Endothelial cell of umbilical vein (primary cell): ENCODE measurements at regions not wholly inside any gene's neighbourhood (a gene's known extent, or its start where the extent isn't known, plus 50 kb on each side); places are given as distances from the start of the nearest gene placed in this dataset.

Source experiments
- BruUV-seq: library from RNA; stranded (reverse); fragments of 400-500 nt; replicated peaks from 2 replicates; lab custom pipeline; 2021; lab: Mats Ljungman, UMichigan
- CTCF ChIA-PET: fragments of 300-600, 350-600 bp; sonication (Branson Sonifier 250); formaldehyde crosslinking; loops from one replicate; lab custom pipeline; 2021; ENCODE audit warnings: antibody characterized with exemption, inconsistent platforms; lab: Charles Lee
- POLR2A ChIA-PET: fragments of 300-600, 350-600 bp; sonication (Branson Sonifier 250); formaldehyde crosslinking; loops from one replicate; lab custom pipeline; 2021; ENCODE audit warnings: antibody characterized with exemption, inconsistent platforms; lab: Charles Lee
- DNase-seq: peaks from one replicate; pipeline ENCODE4 v3.0.0-alpha.2; 2011; ENCODE audit warnings: low read depth, low spot score
- FAIRE-seq: peaks from 2 replicates; lab custom pipeline; 2011; peaks lifted over from hg19 to GRCh38; lab: Jason Lieb, UNC
- H2AFZ ChIP-seq: 2 replicates; pipeline ENCODE4 v1.6.0; 2012; ENCODE audit warnings: low read depth, low read length, control low read depth, inconsistent platforms
- H3K27ac ChIP-seq: 2 replicates; pipeline ENCODE4 v1.5.1; 2011; ENCODE audit warnings: low read depth, mild to moderate bottlenecking, control low read depth, low read length, moderate library complexity; ENCODE audit not compliant: insufficient read depth
- H3K27me3 ChIP-seq, 2 experiments: 2 replicates each; pipeline versions ENCODE4 v1.6.0 to v1.6.1; 2011; ENCODE audit warnings: low read length in 2 of 2, mixed read lengths in 1 of 2; ENCODE audit not compliant: control insufficient read depth in 2 of 2, insufficient read depth in 2 of 2
- H3K36me3 ChIP-seq, 2 experiments: 2 replicates in 1 of 2; 3 replicates in 1 of 2; pipeline ENCODE4 v1.5.1; 2011; ENCODE audit warnings: low read length in 2 of 2, mild to moderate bottlenecking in 1 of 2, moderate library complexity in 1 of 2; ENCODE audit not compliant: control insufficient read depth in 2 of 2, insufficient read depth in 2 of 2; ENCODE audit errors: extremely low read depth in 1 of 2
- H3K4me1 ChIP-seq: 3 replicates; pipeline ENCODE4 v1.5.1; 2011; ENCODE audit warnings: mild to moderate bottlenecking, low read length; ENCODE audit not compliant: control insufficient read depth, insufficient read depth; ENCODE audit errors: extremely low read depth
- H3K4me2 ChIP-seq: 2 replicates; pipeline ENCODE4 v1.6.1; 2011; ENCODE audit warnings: low read length, control low read depth, mixed read lengths; ENCODE audit not compliant: insufficient read depth
- H3K4me3 ChIP-seq, 3 experiments: fragments of 200-600 bp in 1 of 3; sonication (generic), shearing (Covaris generic) in 1 of 3; replicated peaks in 1 of 3; 2 replicates each; pipeline ENCODE4 v1.5.1; 2011 to 2016; ENCODE audit warnings: control low read depth in 3 of 3, low read length in 3 of 3, mild to moderate bottlenecking in 2 of 3, inconsistent platforms in 1 of 3, low read depth in 1 of 3, moderate library complexity in 1 of 3; ENCODE audit not compliant: insufficient read depth in 1 of 3
- H3K79me2 ChIP-seq: 2 replicates; pipeline ENCODE4 v1.6.0; 2012; ENCODE audit warnings: low read length, inconsistent platforms; ENCODE audit not compliant: control insufficient read depth, insufficient read depth
- H3K9ac ChIP-seq: replicated peaks from 2 replicates; pipeline ENCODE3; 2011; ENCODE audit warnings: low read length, control low read depth; ENCODE audit not compliant: insufficient read depth; ENCODE audit errors: extremely low read depth
- H3K9me1 ChIP-seq: replicated peaks from 3 replicates; pipeline ENCODE4 v1.6.0; 2011; ENCODE audit warnings: mild to moderate bottlenecking, low read length; ENCODE audit not compliant: control insufficient read depth, insufficient read depth; ENCODE audit errors: extremely low read depth
- H3K9me3 ChIP-seq: replicated peaks from 2 replicates; pipeline ENCODE4 v1.5.1; 2012; ENCODE audit warnings: low read length, inconsistent platforms; ENCODE audit not compliant: control insufficient read depth, insufficient read depth
- H4K20me1 ChIP-seq: replicated peaks from 2 replicates; pipeline ENCODE3; 2011; ENCODE audit warnings: mild to moderate bottlenecking, low read length; ENCODE audit not compliant: control insufficient read depth, insufficient read depth; ENCODE audit errors: extremely low read depth
- CTCF ChIP-seq, 2 donors: IDR thresholded peaks; 1 replicate in 1 of 2; 2 replicates in 1 of 2; pipeline ENCODE4 v1.5.1; 2011; ENCODE audit warnings: low read length in 2 of 2, mild to moderate bottlenecking in 2 of 2, moderate library complexity in 2 of 2, control low read depth in 1 of 2, inconsistent platforms in 1 of 2, low read depth in 1 of 2; ENCODE audit not compliant: insufficient read depth in 1 of 2; ENCODE audit errors: extremely low read depth in 1 of 2
- EZH2 ChIP-seq: IDR thresholded peaks from 2 replicates; pipeline ENCODE4 v1.6.1; 2012; ENCODE audit warnings: borderline replicate concordance, low read depth, mild to moderate bottlenecking, moderate library complexity, low read length, inconsistent platforms; ENCODE audit not compliant: severe bottlenecking
- FOS ChIP-seq: IDR thresholded peaks from 2 replicates; pipeline ENCODE4 v1.6.1; 2011; ENCODE audit warnings: mild to moderate bottlenecking, low read length, moderate library complexity, borderline replicate concordance; ENCODE audit not compliant: insufficient read depth
- GATA2 ChIP-seq: IDR thresholded peaks from 2 replicates; pipeline ENCODE4 v1.7.0; 2011; ENCODE audit warnings: low read depth, mild to moderate bottlenecking, moderate library complexity, mixed read lengths, low read length; ENCODE audit not compliant: insufficient read length, insufficient read depth
- JUN ChIP-seq: IDR thresholded peaks from 2 replicates; pipeline ENCODE4 v1.6.1; 2011; ENCODE audit warnings: borderline replicate concordance, low read depth; ENCODE audit not compliant: insufficient read length, insufficient read depth
- MYC ChIP-seq: IDR thresholded peaks from one replicate; pipeline ENCODE4 v1.6.1; 2011; ENCODE audit warnings: mild to moderate bottlenecking, low read depth, low read length
- POLR2AphosphoS5 ChIP-seq: IDR thresholded peaks from 2 replicates; pipeline ENCODE4 v1.6.1; 2012; ENCODE audit warnings: low read depth, mild to moderate bottlenecking, control low read depth, low read length, moderate library complexity; ENCODE audit not compliant: insufficient read depth
- dilution Hi-C: fragments of 300-500 bp; cut with MboI; formaldehyde crosslinking; loops from one replicate; pipeline ENCODE4 v1.15.0; 2019; ENCODE audit warnings: low sequenced_read_pairs; ENCODE audit not compliant: extremely low pct_ligation_motif_present
- intact Hi-C: fragments of 100-400 bp; cut with micrococcal nuclease; formaldehyde crosslinking; loops from one replicate; pipeline ENCODE4 v1.10.0; 2022

DNA sequence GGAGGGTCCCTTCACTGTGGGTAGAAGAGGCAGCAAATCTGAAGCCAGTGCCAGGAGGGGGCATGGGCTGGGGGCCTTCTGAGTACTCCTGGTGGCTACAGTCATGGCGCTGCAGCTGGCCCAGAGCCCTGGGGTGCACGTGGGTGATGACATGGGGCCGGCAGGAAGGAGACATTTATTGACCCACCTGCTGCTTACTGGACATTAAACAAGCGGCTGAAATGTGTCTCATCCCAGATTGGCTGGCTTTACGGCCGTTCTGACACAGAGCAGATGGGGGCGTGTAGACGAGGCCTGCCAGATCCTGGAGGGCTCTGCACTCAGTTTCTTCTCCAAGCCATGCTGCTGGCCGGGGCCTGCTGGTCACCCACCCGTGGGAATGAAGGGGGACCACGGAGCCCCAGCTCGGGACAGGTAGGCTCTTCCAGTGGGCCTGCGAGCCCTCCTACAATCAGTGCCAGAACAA, 906.9 kb downstream of the BRD1 start:
- H3K9ac ChIP-seq, result no peak overlapping the region
- FAIRE-seq (no peak), DNase-seq (no peak)
- TF ChIP-seq POLR2AphosphoS5, result no peak
- no peak for TF ChIP-seq JUN
- no peak for TF ChIP-seq CTCF (IDR thresholded peaks at IDR 0.05; ENCODE audit: extremely low read depth in 1 of 2, insufficient read depth in 1 of 2, low read depth in 1 of 2, low read length in 2 of 2)
- H2AFZ ChIP-seq, result no peak overlapping the region
- no peaks in the 10 kb centered on the region for H3K27me3 ChIP-seq
- no peaks in the 10 kb centered on the region for H3K36me3 ChIP-seq
- no peak overlapping the region for H3K4me3 ChIP-seq
- H3K9me3 ChIP-seq, result peaks cover 5% of the 10 kb centered on the region
- intact Hi-C loops, result no loop called here
- no peak overlapping the region for H3K27ac ChIP-seq
- ChIA-PET CTCF (no interaction called here), POLR2A (no interaction called here)
- H3K4me2 ChIP-seq, result no peak overlapping the region
- BruUV-seq, result no TSS peak
- H4K20me1 ChIP-seq, result no peaks in the 10 kb centered on the region
- no peaks in the 10 kb centered on the region for H3K9me1 ChIP-seq
- H3K4me1 ChIP-seq, result no peaks in the 10 kb centered on the region
- H3K79me2 ChIP-seq, result no peaks in the 10 kb centered on the region
- dilution Hi-C loops, result no loop called here

DNA sequence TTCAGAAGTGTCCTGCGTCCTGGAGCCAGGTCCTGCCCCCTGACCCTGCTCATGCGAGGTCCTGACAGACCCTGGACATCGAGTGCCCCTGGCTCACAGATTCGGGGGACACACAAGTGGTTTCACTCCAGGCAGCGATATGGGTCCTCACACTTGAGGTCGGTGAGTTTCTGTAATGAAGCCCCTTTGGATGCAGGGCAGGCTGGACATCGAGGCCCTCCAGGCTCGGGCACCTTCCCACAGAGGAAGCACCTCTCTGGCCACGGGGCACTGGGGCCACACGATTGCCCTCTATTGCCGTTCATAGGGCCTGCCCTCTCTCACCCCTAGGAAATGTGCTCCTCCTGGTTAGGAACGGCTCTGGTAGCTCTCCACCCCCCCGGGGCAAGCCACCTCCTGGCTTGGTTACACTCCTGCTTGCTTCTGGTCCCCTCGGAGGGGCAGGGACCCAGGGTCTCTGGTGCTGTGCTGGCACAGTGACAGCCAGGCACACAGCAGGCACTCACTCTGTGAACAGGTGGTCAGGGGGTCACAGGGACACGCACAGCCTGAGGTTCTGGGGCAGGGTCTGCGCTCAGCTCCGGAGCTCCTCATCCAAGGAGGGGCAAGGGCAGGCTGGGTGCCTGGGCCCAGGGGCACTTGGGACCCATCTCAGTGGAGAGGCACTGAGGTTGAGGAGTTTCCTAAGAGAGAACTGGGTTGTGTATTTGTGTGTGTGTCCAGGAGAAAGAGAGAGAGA, 907.7 kb downstream of the BRD1 start:
- H3K9ac ChIP-seq, result no peak overlapping the region
- no peak for DNase-seq
- H3K27me3 ChIP-seq, result no peaks in the 10 kb centered on the region
- H3K27ac ChIP-seq, result no peak overlapping the region
- H4K20me1 ChIP-seq, result no peaks in the 10 kb centered on the region
- no peak for TF ChIP-seq MYC
- no peak for TF ChIP-seq FOS
- no peak for TF ChIP-seq POLR2AphosphoS5
- no peak for TF ChIP-seq CTCF (IDR thresholded peaks at IDR 0.05; ENCODE audit: extremely low read depth in 1 of 2, insufficient read depth in 1 of 2, low read depth in 1 of 2, low read length in 2 of 2)
- TF ChIP-seq JUN, result no peak
- TF ChIP-seq EZH2, result no peak
- TF ChIP-seq GATA2, result no peak
- FAIRE-seq, result no peak
- intact Hi-C loops (no loop called here), dilution Hi-C loops (no loop called here)
- H3K4me3 ChIP-seq, result no peak overlapping the region
- no peak overlapping the region for H2AFZ ChIP-seq
- ChIA-PET CTCF (no interaction called here), POLR2A (no interaction called here)
- no peak overlapping the region for H3K4me2 ChIP-seq
- no peaks in the 10 kb centered on the region for H3K79me2 ChIP-seq
- no peaks in the 10 kb centered on the region for H3K36me3 ChIP-seq
- no peaks in the 10 kb centered on the region for H3K4me1 ChIP-seq
- no peaks in the 10 kb centered on the region for H3K9me1 ChIP-seq
- H3K9me3 ChIP-seq, result peaks cover 5% of the 10 kb centered on the region
- BruUV-seq, result no TSS peak
